ENCODE measurements at regions not wholly inside any gene's neighbourhood (a gene's known extent, or its start where the extent isn't known, plus 50 kb on each side); places are given as distances from the start of the nearest gene placed in this dataset.
"Not testable (repeated sequence)": the region's sequence is repeated elsewhere in the genome, so short reads cannot be mapped to it uniquely, and the experiment has no call there.

DNA sequence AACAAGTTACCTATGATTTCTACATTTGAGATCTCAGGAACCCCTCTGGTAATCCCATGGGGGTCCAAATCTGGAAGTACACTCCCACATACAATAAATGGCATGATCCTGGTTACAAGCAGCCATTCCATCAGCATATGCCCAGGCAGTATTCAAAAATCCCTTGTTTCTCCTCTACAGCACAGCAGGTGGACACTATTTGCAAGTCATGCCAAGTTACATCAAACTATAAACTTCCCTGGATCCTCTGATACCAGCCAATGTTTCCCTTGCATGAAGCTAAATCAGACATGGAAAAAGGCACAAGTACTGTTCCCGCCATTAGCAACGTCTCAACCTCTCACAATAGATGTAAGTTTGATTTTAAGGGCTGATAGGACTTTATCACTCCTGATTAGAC is 134.5 kb upstream of the PRSS16 start:
- DNase-seq, result no peak

DNA sequence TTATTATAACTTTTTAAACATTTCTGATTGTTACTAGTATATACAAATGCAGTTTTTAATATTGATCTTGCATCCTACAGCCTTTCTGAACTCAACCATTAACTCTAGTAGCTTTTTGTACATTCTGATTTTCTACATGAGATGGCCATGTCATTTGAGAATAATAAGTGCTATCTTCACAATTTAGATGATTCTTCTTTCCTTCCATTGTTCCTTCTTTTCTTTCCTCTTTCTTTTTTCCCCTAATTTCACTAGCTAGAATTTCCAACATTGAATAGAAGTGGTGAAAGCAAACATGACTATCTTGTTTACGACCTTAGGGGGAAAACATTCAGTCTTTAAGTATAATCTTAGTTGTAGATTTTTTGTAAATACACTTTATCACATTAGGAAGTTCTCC is 128.2 kb upstream of the PRSS16 start:
- no peak for DNase-seq

GRCh38 chr6:27119761-27120160 is 127.7 kb upstream of the PRSS16 start:
- DNase-seq, result no peak

- DNase-seq, result no peak
Observed at GRCh38 chr6:27121640-27122039, 125.9 kb upstream of the PRSS16 start.

DNA sequence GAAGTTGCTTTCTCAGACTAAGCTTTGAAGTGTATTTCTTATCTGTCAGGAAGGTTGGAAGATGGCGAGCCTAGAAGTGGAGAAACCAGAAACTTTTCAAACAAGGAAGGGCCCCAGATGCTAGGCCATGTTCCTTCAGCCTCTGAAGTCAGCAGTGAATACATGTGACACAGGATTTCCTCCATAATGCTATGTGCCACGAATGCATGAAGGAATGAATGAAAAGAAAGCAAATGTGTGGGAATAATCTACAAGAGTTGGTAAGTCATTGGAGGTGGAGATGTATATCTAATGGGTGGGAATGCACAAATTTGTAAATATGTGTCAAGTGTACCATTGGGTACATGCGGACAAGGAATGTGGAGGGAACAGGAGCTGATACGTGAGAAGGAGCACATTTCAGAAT is 123.2 kb upstream of the PRSS16 start:
- DNase-seq, result no peak

GRCh38 chr6:27126046-27126814 is 121.3 kb upstream of the PRSS16 start:
- no peak for DNase-seq

GRCh38 chr6:27126815-27127537 is 120.5 kb upstream of the PRSS16 start:
- DNase-seq, result peak; percentile 80

- not testable (repeated sequence) for DNase-seq
Observed at GRCh38 chr6:27127874-27128273, 119.6 kb upstream of the PRSS16 start.

- no peak for DNase-seq
Observed at GRCh38 chr6:27128311-27129094, 119.0 kb upstream of the PRSS16 start.

DNA sequence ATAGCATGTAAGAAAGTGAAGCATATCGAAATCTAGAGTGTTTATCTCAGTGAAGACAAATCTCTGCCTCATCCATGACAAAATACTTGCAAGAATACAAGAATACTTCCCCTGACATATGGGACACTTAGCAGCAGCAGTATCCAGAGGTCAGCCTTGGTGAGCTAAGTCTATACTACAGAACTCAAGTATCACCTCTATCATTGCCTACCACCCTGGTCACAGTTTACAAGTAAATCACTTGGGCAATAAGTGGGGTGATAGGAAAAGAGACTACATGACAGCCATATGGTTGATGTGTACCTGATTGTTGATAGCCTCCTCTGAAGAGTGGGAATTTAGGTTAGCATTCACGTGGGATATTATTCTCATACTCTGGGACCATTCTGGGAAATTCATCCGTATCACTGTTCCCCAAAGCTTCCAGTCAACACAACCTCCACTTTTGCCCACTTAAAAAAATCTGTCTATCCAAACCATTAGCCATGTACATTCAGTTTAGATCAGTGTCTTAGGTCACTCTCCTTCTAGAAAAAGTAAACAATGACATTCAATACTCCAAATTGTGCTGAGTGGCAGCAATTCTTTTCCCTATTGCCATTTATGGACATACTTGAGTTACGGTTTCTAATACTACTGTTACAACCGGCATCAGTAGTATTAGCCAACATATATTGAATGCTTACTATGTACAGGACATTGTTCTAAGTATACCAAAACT is 118.2 kb upstream of the PRSS16 start:
- no peak for DNase-seq

DNA sequence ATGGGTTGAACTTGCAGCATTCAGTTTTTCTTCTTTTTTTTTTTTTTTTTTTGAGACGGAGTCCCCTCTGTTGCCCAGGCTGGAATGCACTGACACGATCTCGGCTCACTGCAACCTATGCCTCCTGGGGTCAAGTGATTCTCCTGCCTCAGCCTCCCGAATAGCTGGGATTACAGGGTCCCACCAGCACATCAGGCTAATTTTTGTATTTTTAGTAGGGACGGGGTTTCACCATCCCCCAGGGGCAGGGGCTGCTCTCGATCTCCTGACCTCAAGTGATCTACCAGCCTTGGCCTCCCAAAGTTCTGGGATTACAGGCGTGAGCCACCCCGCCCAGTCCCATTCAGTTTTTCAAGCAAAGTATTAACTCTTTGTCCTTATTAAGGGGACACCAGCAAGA is 117.6 kb upstream of the PRSS16 start:
- DNase-seq, result no peak

- DNase-seq, result no peak
Observed at GRCh38 chr6:27130668-27131428, 116.7 kb upstream of the PRSS16 start.

- not testable (repeated sequence) for DNase-seq
Observed at GRCh38 chr6:27132282-27132531, 115.3 kb upstream of the PRSS16 start.

- DNase-seq, result peak; percentile 98
Observed at GRCh38 chr6:27132532-27133280, 114.8 kb upstream of the PRSS16 start.

DNA sequence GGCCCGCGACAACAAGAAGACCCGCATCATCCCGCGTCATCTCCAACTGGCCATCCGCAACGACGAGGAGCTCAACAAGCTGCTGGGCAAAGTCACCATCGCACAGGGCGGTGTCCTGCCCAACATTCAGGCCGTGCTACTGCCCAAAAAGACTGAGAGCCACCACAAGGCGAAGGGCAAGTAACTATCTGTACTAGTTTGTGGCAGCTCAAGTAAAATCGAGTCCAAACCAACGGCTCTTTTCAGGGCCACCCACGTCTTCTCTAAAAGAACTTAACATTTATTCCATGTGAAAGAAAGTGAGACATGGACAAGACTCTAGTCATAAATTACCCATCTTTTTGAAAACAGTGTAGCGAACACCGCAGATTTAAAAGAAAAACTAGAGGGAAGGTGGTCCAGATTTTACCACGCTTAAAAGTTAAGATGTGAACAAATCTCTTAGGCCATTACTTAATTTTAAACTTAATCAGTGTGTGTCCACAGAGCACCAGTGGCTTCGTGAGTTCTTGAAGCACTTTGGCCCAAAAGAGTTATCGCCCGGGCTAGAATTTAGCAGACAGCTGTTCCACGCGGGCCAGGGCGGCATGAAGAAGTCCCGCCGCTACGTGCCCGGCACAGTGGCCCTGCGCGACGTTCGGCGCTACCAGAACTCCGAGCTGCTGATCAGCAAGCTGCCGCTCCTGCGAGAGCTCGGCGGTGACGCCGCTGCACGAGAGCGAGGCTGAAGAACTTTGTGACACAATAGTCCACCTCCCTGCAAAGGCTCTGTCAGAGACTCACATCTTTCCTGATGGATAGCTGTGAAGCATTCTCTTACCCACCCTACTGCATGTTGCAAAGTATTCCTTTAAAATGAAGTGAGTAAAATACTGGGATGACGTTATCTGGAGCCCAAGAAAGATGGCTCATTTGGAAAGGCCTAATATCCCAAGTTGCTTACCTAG is 113.9 kb upstream of the PRSS16 start:
- DNase-seq, result peak; percentile 73

GRCh38 chr6:27135087-27135657 is 112.3 kb upstream of the PRSS16 start:
- DNase-seq, result no peak

- DNase-seq, result no peak
Observed at GRCh38 chr6:27136077-27136644, 111.3 kb upstream of the PRSS16 start.

- DNase-seq, result no peak
Observed at GRCh38 chr6:27136978-27137814, 110.3 kb upstream of the PRSS16 start.

DNA sequence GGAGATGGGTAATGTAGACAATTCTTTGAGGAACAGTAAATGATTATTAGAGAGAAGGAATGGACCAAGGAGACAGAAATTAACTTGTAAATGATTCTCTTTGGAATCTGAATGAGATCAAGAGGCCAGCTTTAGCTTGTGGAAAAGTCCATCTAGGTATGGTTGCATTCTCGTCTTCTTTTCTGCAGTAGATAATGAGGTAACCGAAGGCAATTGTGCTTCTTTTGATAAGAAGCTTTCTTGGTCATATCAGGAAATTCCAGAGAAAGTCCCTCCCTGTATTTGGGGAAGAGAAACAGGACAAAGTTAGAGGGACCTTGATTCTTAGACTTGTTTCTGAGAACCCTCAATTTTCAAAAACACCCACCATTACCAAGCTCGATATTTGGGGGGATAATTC is 109.1 kb upstream of the PRSS16 start:
- no peak for DNase-seq

All from CD4-positive, alpha-beta T cell treated with Interferon gamma for 1 hour (primary cell).